NCI-H128 (cell line): ENCODE measurements at regions not wholly inside any gene's neighbourhood (a gene's known extent, or its start where the extent isn't known, plus 50 kb on each side); places are given as distances from the start of the nearest gene placed in this dataset.

ENCODE experiments used
- DNase-seq: peaks from one replicate; lab custom pipeline; 2025; ENCODE audit not compliant: unreplicated experiment; lab: John Stamatoyannopoulos, UW

DNA sequence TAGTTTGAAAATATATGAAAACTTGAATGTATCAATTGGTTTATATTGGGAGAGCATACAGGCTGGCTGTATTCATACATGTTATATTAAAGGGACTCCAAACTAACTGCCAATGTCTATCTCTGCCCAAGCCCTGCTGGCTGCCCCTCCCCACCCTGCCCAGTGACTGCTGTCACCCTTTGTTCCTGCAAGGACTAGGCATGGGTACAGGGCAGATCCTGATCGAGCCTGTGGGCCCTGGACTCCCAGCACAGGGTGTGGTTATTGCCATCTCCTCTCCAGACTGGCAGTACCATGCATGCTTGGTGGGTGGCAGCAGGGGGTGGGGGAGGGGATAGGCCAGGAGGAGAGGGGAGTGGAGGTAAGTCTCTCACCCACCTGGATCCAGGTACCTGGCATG, 167.5 kb upstream of the RASGEF1B start:
- no peak for DNase-seq

DNA sequence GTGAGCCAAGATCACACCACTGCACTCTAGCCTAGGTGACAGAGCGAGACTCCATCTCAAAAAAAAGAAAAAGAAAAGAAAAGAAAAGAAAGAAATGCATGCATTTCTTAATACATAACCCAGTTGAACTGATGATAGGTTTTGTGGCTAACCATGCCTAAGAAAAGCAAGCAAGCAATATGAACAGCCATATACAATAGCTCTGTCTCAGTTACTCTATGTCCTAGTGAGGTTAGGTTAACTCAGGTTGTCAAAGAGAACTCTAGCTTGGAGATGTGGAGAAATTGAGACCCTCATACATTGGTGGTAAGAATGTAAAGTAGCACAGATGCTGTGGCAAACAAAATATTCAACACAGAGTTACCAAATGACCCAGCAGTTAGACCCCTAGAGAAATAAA, 167.0 kb upstream of the RASGEF1B start:
- no peak for DNase-seq

DNA sequence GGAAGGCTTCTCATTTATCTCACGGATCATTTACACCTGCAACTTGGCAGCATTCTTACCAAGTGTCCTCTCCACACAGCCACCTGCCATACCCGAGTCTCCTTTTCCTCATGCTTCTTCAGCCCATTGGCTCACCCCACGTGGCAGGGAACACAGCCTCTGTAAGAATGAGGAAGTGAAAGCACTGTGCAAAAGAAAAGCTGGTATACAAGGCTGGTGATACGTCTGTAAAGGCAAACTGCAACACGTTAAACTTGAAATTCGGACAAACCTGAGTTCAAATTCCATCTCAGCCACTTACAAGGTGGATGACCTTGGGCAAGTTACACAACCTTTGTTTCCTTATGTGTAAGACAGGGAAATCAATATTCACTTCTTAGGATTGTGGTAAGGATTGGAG, 164.0 kb upstream of the RASGEF1B start:
- no peak for DNase-seq

DNA sequence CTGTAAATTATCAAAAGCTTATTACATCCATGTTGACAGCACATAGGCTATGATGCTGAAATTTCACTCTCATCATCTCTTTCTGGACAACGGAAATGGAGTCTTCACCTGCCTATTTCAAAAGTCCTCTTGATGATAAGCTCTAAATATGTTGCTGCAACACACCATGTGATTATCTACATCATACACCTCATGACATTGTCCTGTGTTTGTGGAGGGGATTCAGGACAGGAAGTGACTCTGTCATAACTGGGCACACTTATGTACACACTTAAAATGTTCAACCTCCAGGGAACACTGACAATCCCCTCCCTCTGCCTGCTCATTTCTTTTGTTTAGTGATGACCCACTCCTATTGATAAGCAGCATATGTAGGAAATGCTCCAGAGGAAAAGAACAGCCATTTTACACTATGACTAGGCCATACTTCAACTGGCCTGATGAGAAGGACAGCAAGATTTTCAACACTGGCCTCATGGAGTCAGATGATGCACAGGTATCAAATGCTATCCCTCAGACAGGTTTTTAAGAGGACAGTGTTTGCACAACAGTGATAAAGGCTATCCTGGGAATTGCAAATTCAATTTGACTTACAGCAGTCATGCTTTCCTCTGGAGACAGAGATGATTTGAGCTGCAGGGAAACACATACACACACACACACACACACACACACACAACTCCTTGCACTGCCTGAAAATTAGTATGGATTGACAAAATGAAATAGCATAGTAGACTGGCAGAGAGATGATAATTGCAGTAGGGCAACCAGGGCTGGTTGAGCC, 163.3 kb upstream of the RASGEF1B start:
- no peak for DNase-seq

DNA sequence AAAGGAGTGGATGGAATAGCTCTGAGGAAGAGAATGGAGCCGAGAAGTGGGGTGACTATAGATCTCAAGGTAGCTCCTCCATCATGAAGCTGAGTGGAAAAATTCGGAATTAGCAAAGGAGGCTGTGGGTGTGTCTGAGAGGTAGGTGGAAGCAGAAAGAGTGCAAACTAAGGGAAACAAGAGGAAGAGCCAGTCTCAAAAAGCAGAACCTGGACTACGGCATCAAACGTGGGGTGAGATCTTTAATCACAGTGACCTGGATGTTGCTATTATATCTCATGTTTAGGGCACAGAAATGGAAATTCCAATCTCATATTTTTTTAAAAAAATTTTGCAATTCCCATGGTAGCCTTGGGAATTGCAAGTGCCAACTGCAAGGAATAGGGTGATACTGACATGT, 162.5 kb upstream of the RASGEF1B start:
- no peak for DNase-seq

DNA sequence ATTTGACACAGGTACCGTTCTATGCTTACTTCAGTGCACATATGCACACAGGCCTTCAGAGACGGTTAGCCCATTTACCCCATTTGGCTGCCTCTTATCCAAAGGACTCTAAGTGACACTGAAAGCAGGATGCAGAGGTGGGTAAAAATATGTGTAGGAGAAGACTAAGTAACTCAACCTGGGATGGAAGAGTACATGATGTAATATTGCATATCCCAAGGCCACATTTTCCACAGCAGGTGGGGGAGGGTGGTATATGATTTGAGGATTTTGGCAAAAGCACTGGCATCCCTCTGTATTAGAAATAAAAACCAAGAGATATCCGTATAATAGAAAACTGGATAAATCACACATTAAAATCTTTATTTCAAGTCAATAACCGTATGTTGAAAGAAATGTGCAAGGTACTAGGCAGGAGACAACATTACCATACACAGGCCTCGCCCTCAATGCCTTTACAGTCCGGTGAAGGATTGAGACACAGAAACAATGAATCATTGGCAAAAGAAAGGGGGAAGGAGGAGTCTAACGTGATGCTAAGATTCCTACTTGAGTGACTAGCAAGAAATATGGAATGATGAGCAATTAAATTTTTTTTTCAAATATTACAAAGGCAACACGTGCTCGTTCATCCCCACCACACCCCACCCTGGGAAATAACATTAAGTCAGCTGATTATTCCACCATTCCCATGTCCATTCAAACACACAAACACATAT, 161.0 kb upstream of the RASGEF1B start:
- DNase-seq = no peak

DNA sequence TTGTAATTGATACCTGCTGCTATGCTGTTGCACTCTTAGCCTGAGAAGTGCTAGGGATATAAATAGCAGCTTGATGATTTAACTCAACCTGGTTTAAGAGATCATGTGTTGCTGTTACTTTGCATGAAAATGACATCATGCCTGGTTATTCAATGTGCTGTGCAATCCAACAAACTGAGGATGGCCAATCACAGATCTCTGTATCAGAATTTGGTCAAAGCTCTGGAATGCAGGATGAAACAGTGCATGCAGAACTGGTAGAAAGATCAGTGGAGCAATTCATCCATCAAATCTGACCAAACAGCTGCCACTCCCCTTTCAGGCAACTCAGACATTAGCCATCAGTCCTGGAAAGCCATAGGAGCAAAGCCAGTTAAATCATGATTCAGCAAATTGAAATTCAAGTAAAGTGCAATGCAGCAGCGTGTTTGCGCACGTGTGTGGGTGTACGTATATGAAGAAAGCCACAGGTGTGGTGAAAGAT, 160.3 kb upstream of the RASGEF1B start:
- no peak for DNase-seq

DNA sequence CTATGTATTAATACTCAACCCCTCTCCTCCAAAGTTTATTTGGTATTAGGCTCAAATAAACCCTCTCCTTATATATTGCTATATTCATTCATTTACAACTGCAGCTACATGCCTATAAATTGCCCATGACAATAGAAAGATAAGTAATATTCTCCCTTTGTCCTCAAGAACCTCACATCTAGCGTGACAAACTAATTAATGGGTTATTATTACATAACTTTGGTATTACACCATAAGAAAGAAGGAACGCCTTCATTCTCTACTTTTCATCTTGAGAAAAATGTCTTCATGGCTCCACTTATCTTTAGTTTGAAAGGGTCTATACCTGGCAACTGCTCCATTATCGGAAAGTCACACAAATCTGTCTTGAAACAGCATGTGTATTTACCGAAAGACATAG, 157.7 kb upstream of the RASGEF1B start:
- no peak for DNase-seq

DNA sequence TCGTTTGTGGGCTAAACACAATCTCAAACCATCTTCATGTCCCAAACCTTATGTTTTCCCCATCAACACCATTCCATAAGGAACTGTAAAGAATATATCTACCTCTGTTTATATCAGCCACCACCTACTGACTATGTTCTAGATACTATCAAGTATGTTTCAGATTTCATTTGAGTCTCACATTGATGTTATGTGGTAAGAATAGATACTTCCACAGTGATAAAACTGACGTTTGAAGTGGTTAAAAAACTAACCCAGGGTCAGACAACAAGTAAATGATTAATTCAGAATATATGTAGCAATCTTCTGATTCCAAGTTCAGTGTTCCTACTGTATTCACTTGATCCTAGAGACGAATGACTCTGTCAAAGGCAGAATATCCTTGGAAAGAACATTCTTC, 156.8 kb upstream of the RASGEF1B start:
- no peak for DNase-seq

DNA sequence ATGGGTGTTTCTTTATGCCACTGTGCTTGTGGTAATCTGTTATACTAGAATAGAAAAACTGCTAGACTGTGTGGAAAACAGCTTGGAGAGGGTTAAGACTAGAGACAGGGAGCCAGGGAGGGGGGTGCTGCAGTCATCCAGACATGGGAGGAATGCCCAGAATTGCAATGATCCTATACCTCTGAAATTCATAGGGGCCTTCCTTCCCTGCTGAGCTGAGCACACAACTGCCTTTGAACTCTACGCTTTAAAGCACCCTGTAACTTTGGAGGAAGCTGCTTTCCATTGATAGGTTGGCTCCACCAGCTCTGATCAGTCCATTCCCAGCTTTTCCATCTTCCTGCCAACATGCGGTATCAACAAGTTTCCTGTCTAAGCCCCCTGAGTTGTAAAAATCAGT, 155.9 kb upstream of the RASGEF1B start:
- no peak for DNase-seq

DNA sequence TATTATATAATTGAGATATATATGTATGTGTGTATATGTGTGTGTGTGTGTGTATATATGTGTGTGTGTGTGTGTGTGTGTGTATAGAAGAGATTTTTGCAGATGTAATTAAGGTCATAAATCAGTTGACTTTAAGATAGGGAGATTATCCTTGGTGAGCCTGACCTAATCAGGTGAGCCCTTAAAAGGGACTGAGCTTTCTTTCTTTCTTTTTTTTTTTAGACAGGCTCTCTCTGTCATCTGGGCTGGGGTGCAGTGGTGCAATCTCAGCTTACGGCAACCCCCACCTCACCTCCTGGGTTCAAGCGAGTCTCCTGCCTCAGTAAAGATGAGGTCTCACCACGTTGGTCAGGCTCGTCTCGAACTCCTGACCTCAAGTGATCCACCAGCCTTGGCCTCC, 155.1 kb upstream of the RASGEF1B start:
- DNase-seq = no peak

DNA sequence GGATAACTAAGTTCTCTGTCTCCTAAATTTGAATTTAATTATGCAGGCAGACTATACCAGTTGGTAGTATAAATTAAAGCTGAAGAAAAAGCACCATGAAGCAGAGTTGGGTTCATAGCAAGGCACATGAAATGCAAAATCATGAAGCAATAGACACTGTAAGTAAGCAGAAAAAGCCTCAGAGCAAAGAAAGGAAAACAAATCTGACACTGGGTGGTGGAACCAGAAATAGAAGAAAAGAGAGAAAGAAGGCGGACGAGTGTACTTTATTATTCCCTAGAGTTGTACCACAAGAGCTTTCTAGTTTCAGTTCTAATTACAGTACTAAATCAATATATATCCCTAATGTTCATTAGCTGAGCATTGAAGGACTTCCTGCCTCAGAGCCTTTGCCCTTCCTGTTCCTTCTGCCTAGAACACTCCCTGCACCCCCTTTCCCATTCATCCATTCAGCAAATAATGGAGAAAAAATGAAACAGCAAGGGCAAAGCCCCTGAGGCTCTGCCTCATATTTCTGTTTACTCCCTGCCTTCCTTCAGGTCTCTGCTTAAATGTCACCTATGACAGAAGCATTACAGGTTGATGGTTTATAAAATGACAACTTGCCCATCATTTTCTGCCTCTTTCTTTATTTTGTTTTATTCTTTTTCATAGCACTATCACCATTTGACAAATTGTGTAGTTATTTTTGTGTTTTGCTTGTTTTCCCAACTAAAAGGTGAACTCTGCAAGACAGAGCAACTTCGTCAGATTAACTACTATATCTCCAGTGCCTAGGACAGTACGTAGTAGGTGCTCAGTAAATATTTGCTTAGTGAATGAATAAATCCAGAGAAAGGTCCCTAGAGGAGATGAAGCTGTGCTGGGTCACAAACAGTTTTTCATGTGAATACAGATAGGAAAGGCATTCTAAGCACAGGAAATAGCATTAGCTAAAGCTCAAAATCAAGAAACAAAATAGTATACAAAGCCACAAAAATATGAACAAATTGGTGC, 154.0 kb upstream of the RASGEF1B start:
- no peak for DNase-seq

DNA sequence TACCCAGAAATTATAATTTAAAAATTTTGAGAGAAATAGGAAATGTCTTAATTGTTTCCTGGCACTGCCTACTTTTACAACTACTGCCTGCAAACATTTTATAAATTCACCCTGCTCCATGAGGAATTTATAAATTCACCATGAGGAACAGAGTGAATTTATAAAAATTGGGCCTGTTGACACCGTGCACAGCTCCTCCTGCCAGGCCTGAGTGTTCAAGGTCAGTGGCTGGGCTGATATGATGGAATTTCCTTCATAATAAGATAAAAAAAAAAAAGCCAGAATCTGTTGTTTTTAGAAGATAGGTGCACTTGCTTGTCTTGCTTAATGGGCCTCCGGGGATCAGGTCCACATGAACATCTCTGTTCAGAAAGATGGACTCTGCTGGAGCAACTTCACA, 151.7 kb upstream of the RASGEF1B start:
- DNase-seq = no peak

DNA sequence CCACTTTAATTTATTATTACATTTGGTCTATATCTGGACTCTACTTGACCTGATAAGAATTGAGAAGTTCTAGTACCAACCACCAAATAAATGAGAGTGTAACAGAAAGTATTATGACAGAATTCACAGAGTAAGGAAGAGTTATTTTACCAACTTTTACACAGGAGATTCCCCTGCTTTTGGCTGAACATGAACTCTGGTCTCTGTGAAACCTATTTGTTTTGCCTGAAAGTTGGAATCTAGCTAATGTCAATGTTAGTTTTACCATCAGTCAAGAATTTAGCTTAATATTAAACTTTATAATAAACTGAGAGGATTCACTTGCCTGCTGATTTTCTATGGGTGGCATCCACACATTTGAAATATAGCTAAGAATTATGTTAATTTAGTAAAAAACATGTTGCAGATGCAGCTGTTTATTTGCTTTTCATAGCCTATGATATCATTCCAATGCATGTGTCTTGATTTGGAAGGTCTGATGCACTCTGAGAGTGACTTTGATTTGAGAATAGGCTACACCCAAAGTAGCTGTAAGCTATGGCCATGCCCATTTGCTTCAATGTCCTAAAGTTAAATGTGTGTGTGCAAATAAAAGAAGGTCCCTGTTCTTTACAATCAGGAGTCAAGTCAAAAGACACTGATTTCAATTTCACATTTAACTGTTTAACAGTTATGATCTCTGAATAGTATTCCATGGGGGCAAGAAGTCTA, 150.9 kb upstream of the RASGEF1B start:
- no peak for DNase-seq

DNA sequence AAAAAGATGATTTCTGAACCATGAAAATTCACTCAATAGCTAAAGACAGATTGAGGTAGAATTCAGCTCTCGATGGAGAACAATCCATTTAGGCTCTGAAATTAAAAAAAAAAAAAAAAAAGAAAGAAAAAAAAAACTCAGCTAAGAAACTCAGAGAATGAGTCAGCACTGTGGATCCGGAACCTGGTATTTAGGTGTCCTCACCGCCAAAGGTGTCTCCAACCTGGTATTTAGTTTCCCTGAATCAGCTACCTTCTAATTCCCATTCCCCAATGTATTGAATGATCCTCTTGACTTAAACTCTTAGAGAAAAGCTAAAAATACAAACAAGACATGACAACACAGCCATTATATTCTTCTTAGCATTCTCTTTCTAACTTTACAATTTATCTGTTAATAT, 150.3 kb upstream of the RASGEF1B start:
- no peak for DNase-seq

DNA sequence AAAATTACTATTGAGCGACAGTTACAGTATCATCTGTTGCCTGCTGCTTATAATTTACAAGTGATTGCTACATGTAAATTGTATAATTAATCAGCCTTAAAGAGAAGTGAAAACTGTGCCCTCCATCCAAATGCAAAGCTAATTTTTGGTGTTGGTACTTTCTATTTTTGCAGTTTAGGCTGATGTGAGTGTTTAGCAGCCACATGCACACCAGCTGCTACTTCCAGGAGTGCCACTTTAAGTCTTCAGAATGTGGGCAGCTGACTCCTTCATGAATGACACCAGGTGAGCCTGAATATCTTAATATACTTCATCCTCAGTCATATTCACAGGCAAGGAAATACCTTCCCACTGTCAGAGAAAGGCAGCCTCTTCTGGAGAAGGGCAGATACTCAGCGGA, 149.8 kb upstream of the RASGEF1B start:
- DNase-seq = no peak

DNA sequence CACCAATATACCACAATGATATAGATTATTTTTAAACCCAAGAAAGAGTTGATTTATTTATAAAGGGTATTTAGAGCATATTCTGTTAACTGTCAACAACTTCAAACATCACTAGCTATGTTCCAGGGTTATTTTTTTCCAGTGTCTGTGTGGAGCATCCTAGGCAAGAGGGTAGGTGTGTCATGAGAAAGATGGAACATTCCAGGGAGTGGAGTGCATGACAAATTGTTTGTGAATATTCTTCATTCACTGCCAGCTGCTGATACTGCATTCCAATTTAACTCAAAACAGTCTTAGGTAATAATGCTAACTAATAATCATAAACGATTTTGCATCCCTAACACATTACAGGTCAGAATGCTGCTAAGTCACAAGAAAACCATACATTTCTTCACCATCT, 148.7 kb upstream of the RASGEF1B start:
- no peak for DNase-seq

DNA sequence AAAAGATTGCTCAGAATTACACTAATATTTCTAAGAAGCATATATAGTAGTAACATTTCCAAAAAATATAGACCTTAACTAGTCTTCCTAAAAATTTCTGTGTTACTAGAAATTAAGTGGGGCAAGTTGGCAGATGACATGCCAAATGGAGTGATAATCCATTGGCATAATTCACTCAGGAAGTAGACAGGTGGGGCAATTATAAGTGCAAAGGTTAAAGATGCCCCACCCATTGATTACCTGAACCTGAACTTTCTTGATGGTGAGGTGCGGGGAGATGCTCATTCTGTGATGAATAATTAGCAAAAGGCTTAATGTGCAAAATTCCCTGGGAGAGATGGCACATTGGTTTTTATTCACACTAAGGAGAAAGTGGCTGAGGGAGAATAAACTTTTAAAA, 145.8 kb upstream of the RASGEF1B start:
- no peak for DNase-seq

DNA sequence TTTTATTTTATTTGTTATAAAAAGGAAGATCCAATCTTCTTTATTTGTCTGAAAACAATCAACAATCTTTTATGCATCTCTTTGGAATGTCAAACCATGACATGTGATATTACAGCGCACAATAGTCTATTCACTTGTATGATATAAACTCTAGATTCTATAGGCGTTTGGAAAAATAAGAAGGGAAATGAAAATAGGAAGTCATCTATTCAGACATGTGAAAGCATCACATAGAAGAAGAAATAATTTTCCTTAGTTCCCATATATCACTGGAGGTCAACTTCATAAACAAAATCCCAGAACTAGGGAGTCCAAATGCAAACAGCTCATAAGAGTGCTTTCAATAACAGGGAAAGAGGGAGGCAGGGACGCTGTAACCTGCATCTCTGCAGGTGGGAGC, 139.5 kb upstream of the RASGEF1B start:
- no peak for DNase-seq

DNA sequence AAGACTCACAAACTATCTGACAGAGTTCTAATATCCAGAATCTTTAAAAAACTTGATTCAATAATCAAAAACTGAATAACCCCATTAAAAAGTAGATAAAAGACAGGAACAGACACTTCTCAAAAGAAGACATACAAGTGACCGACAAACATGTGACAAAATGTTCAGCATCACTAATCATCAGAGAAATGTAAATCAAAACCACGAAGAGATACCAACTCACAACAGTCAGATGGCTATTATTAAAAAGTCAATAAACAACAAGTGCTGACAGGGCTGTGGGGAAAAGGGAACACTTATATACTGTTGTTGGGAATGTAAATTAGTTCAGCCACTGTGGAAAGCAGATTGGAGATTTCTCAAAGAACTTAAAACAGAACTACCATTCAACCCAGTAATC, 138.1 kb upstream of the RASGEF1B start:
- no peak for DNase-seq

DNA sequence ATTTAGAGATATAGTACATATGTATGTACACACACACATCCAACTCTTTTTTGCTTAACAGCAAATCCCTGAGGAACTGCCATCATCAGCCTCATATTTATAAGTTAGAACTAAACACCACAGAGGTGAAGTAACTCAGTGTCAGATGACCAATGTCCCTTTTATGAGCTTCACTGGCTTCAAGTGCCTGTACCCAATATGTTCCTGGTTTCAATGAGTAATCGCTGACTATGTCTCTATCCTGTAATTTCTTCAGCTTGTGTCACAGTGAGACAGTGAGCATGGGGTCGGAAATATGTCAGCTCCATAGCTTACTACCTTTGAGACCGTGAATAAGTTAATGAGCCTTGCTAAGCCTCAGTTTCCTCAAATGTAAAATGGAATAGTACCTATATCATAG, 136.2 kb upstream of the RASGEF1B start:
- DNase-seq = no peak
